ENCODE measurements at regions not wholly inside any gene's neighbourhood (a gene's known extent, or its start where the extent isn't known, plus 50 kb on each side); places are given as distances from the start of the nearest gene placed in this dataset.

DNA sequence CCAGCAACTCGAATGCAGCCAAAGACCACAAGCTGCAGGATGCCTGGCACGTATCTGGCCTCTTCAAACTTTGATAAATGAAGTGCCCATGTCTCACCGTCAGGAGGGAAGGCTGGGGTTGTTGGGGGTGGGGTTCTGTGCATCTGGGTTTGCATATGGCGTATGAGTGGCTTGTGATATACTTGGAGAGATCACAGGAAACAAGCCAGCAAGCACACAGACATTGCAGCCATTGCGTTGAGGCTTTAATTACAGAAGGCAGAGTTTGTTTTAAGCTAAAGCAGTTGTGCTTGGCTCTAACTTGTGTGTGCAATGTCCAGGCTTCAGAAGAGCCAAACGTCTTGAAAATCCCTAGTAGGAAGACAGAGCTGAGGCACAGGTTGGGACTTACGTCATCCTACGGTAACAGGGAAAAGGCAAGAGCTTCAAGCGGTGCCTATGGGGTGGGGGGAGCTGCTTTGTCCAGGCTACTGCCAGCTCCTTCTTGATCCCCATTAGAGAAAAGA, 109.2 kb downstream of the ASB7 start:
- TF ChIP-seq, protein P1, sequence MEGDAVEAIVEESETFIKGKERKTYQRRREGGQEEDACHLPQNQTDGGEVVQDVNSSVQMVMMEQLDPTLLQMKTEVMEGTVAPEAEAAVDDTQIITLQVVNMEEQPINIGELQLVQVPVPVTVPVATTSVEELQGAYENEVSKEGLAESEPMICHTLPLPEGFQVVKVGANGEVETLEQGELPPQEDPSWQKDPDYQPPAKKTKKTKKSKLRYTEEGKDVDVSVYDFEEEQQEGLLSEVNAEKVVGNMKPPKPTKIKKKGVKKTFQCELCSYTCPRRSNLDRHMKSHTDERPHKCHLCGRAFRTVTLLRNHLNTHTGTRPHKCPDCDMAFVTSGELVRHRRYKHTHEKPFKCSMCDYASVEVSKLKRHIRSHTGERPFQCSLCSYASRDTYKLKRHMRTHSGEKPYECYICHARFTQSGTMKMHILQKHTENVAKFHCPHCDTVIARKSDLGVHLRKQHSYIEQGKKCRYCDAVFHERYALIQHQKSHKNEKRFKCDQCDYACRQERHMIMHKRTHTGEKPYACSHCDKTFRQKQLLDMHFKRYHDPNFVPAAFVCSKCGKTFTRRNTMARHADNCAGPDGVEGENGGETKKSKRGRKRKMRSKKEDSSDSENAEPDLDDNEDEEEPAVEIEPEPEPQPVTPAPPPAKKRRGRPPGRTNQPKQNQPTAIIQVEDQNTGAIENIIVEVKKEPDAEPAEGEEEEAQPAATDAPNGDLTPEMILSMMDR (IDR thresholded peaks at IDR 0.05): no peak
- TF ChIP-seq POLR2A (IDR thresholded peaks at IDR 0.05): no peak
